ENCODE measurements at regions not wholly inside any gene's neighbourhood (a gene's known extent, or its start where the extent isn't known, plus 50 kb on each side); places are given as distances from the start of the nearest gene placed in this dataset.

DNA sequence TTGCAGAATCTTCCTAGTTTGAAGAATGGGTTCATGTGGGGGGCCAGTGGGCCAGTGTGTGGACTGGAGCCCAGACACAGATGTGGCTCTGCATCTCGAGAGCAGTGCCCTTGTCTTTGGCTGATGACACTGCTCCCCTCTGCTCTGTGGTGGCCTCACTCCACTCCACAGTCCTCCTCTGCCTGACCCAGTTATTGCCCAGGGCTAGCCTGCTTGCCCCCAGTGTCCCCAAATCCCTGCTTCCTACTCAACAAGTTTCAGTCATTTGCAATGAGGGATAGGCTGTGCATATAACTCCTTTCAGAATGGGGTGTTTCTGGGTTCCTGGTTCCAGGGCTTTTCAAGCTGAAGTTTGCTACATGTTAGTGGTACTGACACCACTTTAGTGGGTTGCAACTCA lies 177.5 kb downstream of the SNX10 start:
- intact Hi-C loops (cut with micrococcal nuclease) = no loop called here
- H3K36me3 Mint-ChIP-seq = no peaks in the 10 kb centered on the region
- no peaks in the 10 kb centered on the region for H3K36me3 ChIP-seq (ENCODE audit: insufficient read depth, low read length)

DNA sequence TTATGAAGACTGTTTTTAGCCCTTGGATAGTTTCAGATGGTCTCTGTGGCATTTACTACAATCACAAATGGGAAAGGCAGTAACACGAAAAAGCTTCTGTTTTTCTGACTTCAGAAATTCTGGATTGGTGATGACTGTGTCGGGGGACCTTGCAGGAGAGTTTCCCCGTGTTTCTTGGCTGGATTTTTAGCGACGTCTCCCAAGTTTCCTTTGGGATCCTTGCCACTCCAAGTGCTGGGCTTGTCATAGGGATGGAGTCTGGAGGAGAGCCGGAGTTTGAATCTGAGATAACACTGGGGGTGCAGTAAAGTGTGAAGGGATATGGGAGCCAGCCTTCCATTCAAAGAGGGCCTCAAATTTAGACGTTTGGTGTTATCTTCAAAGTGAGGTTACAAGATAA lies 179.0 kb downstream of the SNX10 start:
- ChIA-PET CTCF (ENCODE audit: partially characterized antibody) (no interaction called here), POLR2A (ENCODE audit: partially characterized antibody) (no interaction called here)
- Histone ChIP-seq H3K4me1 (ENCODE audit: insufficient read depth, low read length) (no peaks in the 10 kb centered on the region), H3K27ac (ENCODE audit: low read depth, low read length) (no peak overlapping the region), H3K4me3 (ENCODE audit: low read length in 2 of 2) (no peak overlapping the region), H3K27me3 (ENCODE audit: insufficient read depth, low read length) (peaks cover 5% of the 10 kb centered on the region), H3K9me3 (ENCODE audit: control insufficient read depth in 1 of 2, low read length in 2 of 2) (no peaks in the 10 kb centered on the region), H3K36me3 (ENCODE audit: insufficient read depth, low read length) (no peaks in the 10 kb centered on the region)
- H3K9me3 Mint-ChIP-seq = no peaks in the 10 kb centered on the region
- intact Hi-C loops (cut with micrococcal nuclease) = no loop called here
- H3K4me1 Mint-ChIP-seq = no peaks in the 10 kb centered on the region
- DNase-seq = no peak
- peaks cover 0 to 16% of the 10 kb centered on the region in 2 donors for H3K27me3 Mint-ChIP-seq
- H3K27ac Mint-ChIP-seq = no peak overlapping the region
- no peaks in the 10 kb centered on the region for H3K36me3 Mint-ChIP-seq
- no peak overlapping the region for H3K4me3 Mint-ChIP-seq

More for the DNA sequence above, 177.5 kb downstream of the SNX10 start:
- ChIA-PET POLR2A (ENCODE audit: partially characterized antibody) (no interaction called here), CTCF (ENCODE audit: partially characterized antibody) (no interaction called here)
- Mint-ChIP-seq H3K27me3 (peaks cover 0 to 16% of the 10 kb centered on the region in 2 donors), H3K27ac (no peak overlapping the region), H3K4me1 (no peaks in the 10 kb centered on the region), H3K9me3 (no peaks in the 10 kb centered on the region), H3K4me3 (no peak overlapping the region)
- no peaks in the 10 kb centered on the region for H3K9me3 ChIP-seq (ENCODE audit: control insufficient read depth in 1 of 2, low read length in 2 of 2)
- no peak for DNase-seq
- H3K4me3 ChIP-seq (ENCODE audit: low read length in 2 of 2) = no peak overlapping the region
- H3K27ac ChIP-seq (ENCODE audit: low read depth, low read length) = no peak overlapping the region
- peaks cover 5% of the 10 kb centered on the region for H3K27me3 ChIP-seq (ENCODE audit: insufficient read depth, low read length)
- H3K4me1 ChIP-seq (ENCODE audit: insufficient read depth, low read length) = no peaks in the 10 kb centered on the region

DNA sequence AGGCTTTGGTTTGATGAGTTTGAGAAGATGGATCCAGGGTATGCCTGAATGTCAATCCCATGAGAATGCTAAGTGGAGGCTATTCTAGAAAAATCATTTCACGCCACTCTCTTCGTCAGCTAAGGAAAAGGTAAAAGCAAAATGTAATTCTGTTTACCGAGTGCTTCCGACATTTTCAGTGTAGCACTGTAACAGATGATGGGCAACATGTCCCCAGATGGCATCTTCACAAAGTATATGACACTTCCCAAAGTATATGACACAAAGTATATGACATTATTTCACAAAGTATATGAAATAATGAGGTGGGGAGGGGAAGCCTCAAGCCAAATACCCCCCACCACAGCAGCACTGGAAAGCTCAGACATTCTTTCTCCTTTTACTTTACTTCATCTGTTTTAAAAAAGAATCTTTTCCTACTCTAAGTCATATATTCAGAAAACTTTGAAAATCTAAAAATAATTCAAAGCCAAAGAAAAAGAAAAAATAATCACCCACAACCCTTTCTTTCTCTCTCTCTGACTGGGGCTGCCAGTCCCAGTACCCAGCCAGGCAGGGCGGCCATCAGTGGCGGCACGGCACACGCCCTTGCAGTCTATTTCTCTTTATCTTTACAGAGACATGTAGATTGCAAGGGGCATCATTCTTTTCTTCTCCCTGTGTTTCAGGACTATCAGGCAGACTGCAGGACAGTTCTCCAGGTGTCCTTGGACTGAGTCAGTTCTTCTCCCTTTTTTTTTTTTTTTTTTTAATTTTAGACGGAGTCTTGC lies 179.8 kb downstream of the SNX10 start:
- no peak for DNase-seq
- Mint-ChIP-seq H3K4me1 (no peaks in the 10 kb centered on the region), H3K36me3 (no peaks in the 10 kb centered on the region), H3K27ac (no peak overlapping the region), H3K27me3 (peaks cover 0 to 18% of the 10 kb centered on the region in 2 donors), H3K9me3 (no peaks in the 10 kb centered on the region), H3K4me3 (no peak overlapping the region)
- intact Hi-C loops (cut with micrococcal nuclease) = no loop called here
- CTCF ChIA-PET (ENCODE audit: partially characterized antibody) = no interaction called here
- POLR2A ChIA-PET (ENCODE audit: partially characterized antibody) = no interaction called here
- no peaks in the 10 kb centered on the region for H3K4me1 ChIP-seq (ENCODE audit: insufficient read depth, low read length)
- H3K9me3 ChIP-seq (ENCODE audit: control insufficient read depth in 1 of 2, low read length in 2 of 2) = no peaks in the 10 kb centered on the region
- H3K27me3 ChIP-seq (ENCODE audit: insufficient read depth, low read length) = peaks cover 5% of the 10 kb centered on the region
- no peak overlapping the region for H3K27ac ChIP-seq (ENCODE audit: low read depth, low read length)
- no peaks in the 10 kb centered on the region for H3K36me3 ChIP-seq (ENCODE audit: insufficient read depth, low read length)
- H3K4me3 ChIP-seq (ENCODE audit: low read length in 2 of 2) = no peak overlapping the region

DNA sequence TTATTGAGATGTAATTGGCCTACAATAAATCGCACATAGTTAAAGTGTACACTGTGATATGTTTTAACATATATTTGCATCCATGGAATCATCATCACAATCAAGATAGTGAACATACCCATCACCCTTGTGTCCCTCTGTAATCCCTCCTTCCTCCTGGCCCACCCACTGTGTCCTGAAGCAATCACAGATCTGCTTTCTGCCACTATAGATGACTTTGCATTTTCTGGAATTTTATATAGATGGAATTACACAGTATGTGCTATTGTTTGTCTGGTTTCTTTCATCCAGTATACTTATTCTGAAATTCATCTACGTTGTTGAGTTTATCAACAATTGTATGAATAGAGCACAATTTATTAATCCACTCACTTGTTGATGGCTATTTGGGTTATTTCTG lies 181.3 kb downstream of the SNX10 start:
- H3K4me3 ChIP-seq (ENCODE audit: low read length in 2 of 2) = no peak overlapping the region
- Mint-ChIP-seq H3K4me3 (no peak overlapping the region), H3K36me3 (no peaks in the 10 kb centered on the region), H3K27me3 (peaks cover 2 to 18% of the 10 kb centered on the region in 2 donors), H3K27ac (no peak overlapping the region), H3K9me3 (no peaks in the 10 kb centered on the region), H3K4me1 (no peaks in the 10 kb centered on the region)
- ChIA-PET CTCF (ENCODE audit: partially characterized antibody) (no interaction called here), POLR2A (ENCODE audit: partially characterized antibody) (no interaction called here)
- H3K27me3 ChIP-seq (ENCODE audit: insufficient read depth, low read length) = peaks cover 5% of the 10 kb centered on the region
- H3K4me1 ChIP-seq (ENCODE audit: insufficient read depth, low read length) = no peaks in the 10 kb centered on the region
- no peak overlapping the region for H3K27ac ChIP-seq (ENCODE audit: low read depth, low read length)
- intact Hi-C loops (cut with micrococcal nuclease) = no loop called here
- no peaks in the 10 kb centered on the region for H3K36me3 ChIP-seq (ENCODE audit: insufficient read depth, low read length)
- H3K9me3 ChIP-seq (ENCODE audit: control insufficient read depth in 1 of 2, low read length in 2 of 2) = no peaks in the 10 kb centered on the region
- no peak for DNase-seq

DNA sequence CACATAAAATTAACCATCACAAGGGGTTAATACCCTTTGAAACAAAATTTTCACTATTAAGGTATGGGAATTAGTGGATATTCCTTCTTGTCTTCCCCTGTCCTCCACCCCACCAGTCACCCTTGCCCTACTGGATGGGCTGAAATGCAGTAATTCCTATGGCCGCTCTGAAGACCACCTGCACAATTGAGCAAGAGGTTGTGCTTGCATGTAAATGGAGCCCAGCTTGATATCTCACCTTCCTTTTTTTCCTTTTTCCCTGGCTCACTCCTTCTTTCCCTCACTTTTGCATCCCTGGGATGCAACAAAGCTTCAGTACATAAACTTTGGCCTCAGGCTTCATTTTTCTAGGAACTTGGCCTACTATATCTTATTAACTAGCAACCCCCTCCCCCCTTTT lies 184.6 kb downstream of the SNX10 start:
- intact Hi-C loops (cut with micrococcal nuclease) = no loop called here
- CTCF ChIA-PET (ENCODE audit: partially characterized antibody) = no interaction called here

DNA sequence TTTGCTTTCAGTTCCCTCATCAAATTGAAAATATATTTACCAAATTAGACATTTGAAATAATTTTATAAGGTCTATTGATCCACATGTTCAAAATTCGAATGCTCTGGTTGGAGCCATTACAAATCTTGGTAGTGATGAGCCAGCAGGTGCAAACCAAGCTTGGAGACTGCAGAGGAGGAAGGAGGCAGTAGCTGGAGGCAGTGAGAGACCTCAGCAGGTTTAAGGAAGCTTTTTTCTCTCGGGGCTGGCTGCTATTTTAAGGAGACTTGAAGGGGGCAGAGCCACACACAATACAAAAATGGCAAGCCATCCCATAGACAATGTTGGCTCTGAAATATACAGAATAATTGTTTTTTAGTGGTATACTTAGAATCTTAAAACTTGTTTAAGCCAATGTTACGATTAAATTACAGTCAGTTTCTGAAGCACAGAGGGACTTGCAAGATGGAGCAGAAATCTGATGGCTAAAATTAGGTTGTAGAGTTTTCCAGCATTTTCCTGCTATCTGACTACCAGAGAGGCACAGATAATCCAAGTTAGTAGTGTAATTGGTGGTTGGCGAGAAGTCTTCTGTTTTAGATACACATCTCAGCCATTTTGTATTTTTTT lies 185.8 kb downstream of the SNX10 start:
- H3K9me3 ChIP-seq (ENCODE audit: control insufficient read depth in 1 of 2, low read length in 2 of 2) = no peaks in the 10 kb centered on the region
- H3K4me1 ChIP-seq (ENCODE audit: insufficient read depth, low read length) = no peaks in the 10 kb centered on the region
- H3K27ac Mint-ChIP-seq = no peak overlapping the region
- ChIA-PET POLR2A (ENCODE audit: partially characterized antibody) (no interaction called here), CTCF (ENCODE audit: partially characterized antibody) (no interaction called here)
- no peak overlapping the region for H3K4me3 ChIP-seq (ENCODE audit: low read length in 2 of 2)
- H3K27ac ChIP-seq (ENCODE audit: low read depth, low read length) = no peak overlapping the region
- H3K4me1 Mint-ChIP-seq = no peaks in the 10 kb centered on the region
- no peaks in the 10 kb centered on the region for H3K36me3 ChIP-seq (ENCODE audit: insufficient read depth, low read length)
- DNase-seq = no peak
- no peaks in the 10 kb centered on the region for H3K27me3 ChIP-seq (ENCODE audit: insufficient read depth, low read length)
- no peaks in the 10 kb centered on the region for H3K36me3 Mint-ChIP-seq
- H3K27me3 Mint-ChIP-seq = peaks cover 7 to 15% of the 10 kb centered on the region in 2 donors
- no peaks in the 10 kb centered on the region for H3K9me3 Mint-ChIP-seq
- intact Hi-C loops (cut with micrococcal nuclease) = no loop called here
- H3K4me3 Mint-ChIP-seq = no peak overlapping the region

More for the DNA sequence above, 184.6 kb downstream of the SNX10 start:
- Histone ChIP-seq H3K27me3 (ENCODE audit: insufficient read depth, low read length) (no peaks in the 10 kb centered on the region), H3K27ac (ENCODE audit: low read depth, low read length) (no peak overlapping the region), H3K9me3 (ENCODE audit: control insufficient read depth in 1 of 2, low read length in 2 of 2) (no peaks in the 10 kb centered on the region), H3K4me3 (ENCODE audit: low read length in 2 of 2) (no peak overlapping the region), H3K4me1 (ENCODE audit: insufficient read depth, low read length) (no peaks in the 10 kb centered on the region), H3K36me3 (ENCODE audit: insufficient read depth, low read length) (no peaks in the 10 kb centered on the region)
- DNase-seq = no peak
- H3K27me3 Mint-ChIP-seq = peaks cover 6 to 14% of the 10 kb centered on the region in 2 donors
- H3K36me3 Mint-ChIP-seq = no peaks in the 10 kb centered on the region
- H3K27ac Mint-ChIP-seq = no peak overlapping the region
- POLR2A ChIA-PET (ENCODE audit: partially characterized antibody) = no interaction called here
- no peaks in the 10 kb centered on the region for H3K9me3 Mint-ChIP-seq
- no peaks in the 10 kb centered on the region for H3K4me1 Mint-ChIP-seq
- H3K4me3 Mint-ChIP-seq = no peak overlapping the region

DNA sequence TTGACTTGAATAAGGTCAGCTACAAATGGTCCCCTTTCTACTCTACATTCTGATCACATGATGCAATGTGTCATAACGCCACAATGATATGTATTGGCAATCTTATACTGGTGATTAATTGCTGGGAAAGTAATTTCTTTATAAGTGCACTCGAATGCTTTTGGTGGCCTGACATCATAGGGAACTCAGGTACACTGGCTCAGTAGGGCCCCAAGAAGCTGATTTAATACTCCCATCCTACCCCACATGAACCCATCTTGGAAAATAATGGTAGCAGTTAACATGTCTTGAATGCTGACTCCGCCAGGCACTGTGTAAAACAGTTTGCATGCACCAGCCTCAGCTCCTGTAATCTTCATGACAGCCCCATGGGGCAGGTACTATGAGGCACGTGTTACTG lies 186.9 kb downstream of the SNX10 start:
- ChIA-PET POLR2A (ENCODE audit: partially characterized antibody) (no interaction called here), CTCF (ENCODE audit: partially characterized antibody) (no interaction called here)
- Histone ChIP-seq H3K36me3 (ENCODE audit: insufficient read depth, low read length) (no peaks in the 10 kb centered on the region), H3K9me3 (ENCODE audit: control insufficient read depth in 1 of 2, low read length in 2 of 2) (no peaks in the 10 kb centered on the region), H3K4me1 (ENCODE audit: insufficient read depth, low read length) (no peaks in the 10 kb centered on the region), H3K27me3 (ENCODE audit: insufficient read depth, low read length) (no peaks in the 10 kb centered on the region), H3K4me3 (ENCODE audit: low read length in 2 of 2) (no peak overlapping the region), H3K27ac (ENCODE audit: low read depth, low read length) (no peak overlapping the region)
- H3K4me3 Mint-ChIP-seq = no peak overlapping the region
- H3K36me3 Mint-ChIP-seq = no peaks in the 10 kb centered on the region
- DNase-seq = no peak
- H3K27ac Mint-ChIP-seq = no peak overlapping the region
- H3K27me3 Mint-ChIP-seq = peaks cover 7 to 20% of the 10 kb centered on the region in 2 donors
- intact Hi-C loops (cut with micrococcal nuclease) = no loop called here
- H3K4me1 Mint-ChIP-seq = no peaks in the 10 kb centered on the region
- H3K9me3 Mint-ChIP-seq = no peaks in the 10 kb centered on the region
